Mammary epithelial cell (primary cell): ENCODE measurements at regions not wholly inside any gene's neighbourhood (a gene's known extent, or its start where the extent isn't known, plus 50 kb on each side); places are given as distances from the start of the nearest gene placed in this dataset.

ENCODE experiments used
- CTCF ChIP-seq, 2 donors: IDR thresholded peaks in 1 of 2; conservative IDR thresholded peaks in 1 of 2; 2 replicates each; pipeline ENCODE4 v1.5.1; 2011 to 2012; ENCODE audit warnings: inconsistent platforms in 2 of 2, low read length in 2 of 2, mild to moderate bottlenecking in 2 of 2, control low read depth in 1 of 2, low read depth in 1 of 2; ENCODE audit not compliant: insufficient read depth in 1 of 2; ENCODE audit errors: extremely low read depth in 1 of 2
- EZH2 ChIP-seq: IDR thresholded peaks from 2 replicates; pipeline ENCODE4 v1.6.1; 2012; ENCODE audit warnings: low read length, inconsistent platforms, borderline replicate concordance

- no peak for TF ChIP-seq CTCF (conservative IDR thresholded peaks at IDR 0.05 in 1 of 2, IDR thresholded peaks at IDR 0.05 in 1 of 2; ENCODE audit: extremely low read depth in 1 of 2, insufficient read depth in 1 of 2, low read depth in 1 of 2, low read length in 2 of 2)
- TF ChIP-seq EZH2 = no peak
Measured at GRCh38 chr14:101209594-101209993, 306.1 kb upstream of the RTL1 start.
